ENCODE measurements at regions not wholly inside any gene's neighbourhood (a gene's known extent, or its start where the extent isn't known, plus 50 kb on each side); places are given as distances from the start of the nearest gene placed in this dataset.

- no peaks in the 10 kb centered on the region for H3K27me3 Mint-ChIP-seq (ENCODE audit: insufficient read depth, low read depth)
- Histone ChIP-seq H3K27me3 (no peaks in the 10 kb centered on the region), H3K4me2 (no peak overlapping the region), H3K4me3 (no peak overlapping the region), H3K79me2 (ENCODE audit: low read depth) (no peaks in the 10 kb centered on the region), H3K36me3 (no peaks in the 10 kb centered on the region), H4K20me1 (ENCODE audit: low read depth) (no peaks in the 10 kb centered on the region), H3K9ac (no peak overlapping the region), H3K9me3 (ENCODE audit: low read depth) (no peaks in the 10 kb centered on the region), H3F3A (ENCODE audit: low read depth) (peaks cover 5% of the 10 kb centered on the region), H3K4me1 (peaks cover 11% of the 10 kb centered on the region), H3K27ac (no peak overlapping the region), H2AFZ (replicated peaks) (no peak overlapping the region)
- H3K4me1 Mint-ChIP-seq, result peaks cover 12% of the 10 kb centered on the region
- no peak for TF ChIP-seq EZH2 (IDR thresholded peaks at IDR 0.05)
- TF ChIP-seq EZH2phosphoT487 (IDR thresholded peaks at IDR 0.05), result no peak
- no peak for TF ChIP-seq CTCF (IDR thresholded peaks at IDR 0.05)
- no peaks in the 10 kb centered on the region for H3K36me3 Mint-ChIP-seq
- no peak for DNase-seq (ENCODE audit: low spot score)
- H3K9me3 Mint-ChIP-seq, result peaks cover 7% of the 10 kb centered on the region
- no peak overlapping the region for H3K27ac Mint-ChIP-seq
- H3K4me3 Mint-ChIP-seq, result no peak overlapping the region
Observed at GRCh38 chr1:103254691-103255090, 146.4 kb upstream of the COL11A1 start.

- Histone ChIP-seq H4K20me1 (ENCODE audit: low read depth) (no peaks in the 10 kb centered on the region), H3K4me3 (no peak overlapping the region), H2AFZ (replicated peaks) (peak overlapping the region; percentile 87), H3F3A (ENCODE audit: low read depth) (peaks cover 5% of the 10 kb centered on the region), H3K4me2 (peak overlapping the region; percentile 15), H3K27ac (peak overlapping the region; percentile 75), H3K36me3 (no peaks in the 10 kb centered on the region), H3K9ac (no peak overlapping the region), H3K27me3 (no peaks in the 10 kb centered on the region), H3K4me1 (peaks cover 11% of the 10 kb centered on the region), H3K79me2 (ENCODE audit: low read depth) (no peaks in the 10 kb centered on the region), H3K9me3 (ENCODE audit: low read depth) (no peaks in the 10 kb centered on the region)
- H3K9me3 Mint-ChIP-seq, result peaks cover 7% of the 10 kb centered on the region
- no peak for TF ChIP-seq EZH2phosphoT487 (IDR thresholded peaks at IDR 0.05)
- TF ChIP-seq EZH2 (IDR thresholded peaks at IDR 0.05), result no peak
- no peak for TF ChIP-seq CTCF (IDR thresholded peaks at IDR 0.05)
- H3K36me3 Mint-ChIP-seq, result no peaks in the 10 kb centered on the region
- peaks cover 12% of the 10 kb centered on the region for H3K4me1 Mint-ChIP-seq
- peak; percentile 76 for DNase-seq (ENCODE audit: low spot score)
- H3K4me3 Mint-ChIP-seq, result no peak overlapping the region
- H3K27me3 Mint-ChIP-seq (ENCODE audit: insufficient read depth, low read depth), result no peaks in the 10 kb centered on the region
- peak overlapping the region; percentile 92 for H3K27ac Mint-ChIP-seq
Observed at GRCh38 chr1:103250441-103250861, 142.1 kb upstream of the COL11A1 start.

- H3F3A ChIP-seq (ENCODE audit: low read depth), result peaks cover 5% of the 10 kb centered on the region
- H3K9ac ChIP-seq, result no peak overlapping the region
- Mint-ChIP-seq H3K4me1 (peaks cover 12% of the 10 kb centered on the region), H3K27me3 (ENCODE audit: insufficient read depth, low read depth) (no peaks in the 10 kb centered on the region), H3K36me3 (no peaks in the 10 kb centered on the region), H3K27ac (no peak overlapping the region), H3K9me3 (peaks cover 7% of the 10 kb centered on the region), H3K4me3 (no peak overlapping the region)
- H4K20me1 ChIP-seq (ENCODE audit: low read depth), result no peaks in the 10 kb centered on the region
- H3K36me3 ChIP-seq, result no peaks in the 10 kb centered on the region
- TF ChIP-seq CTCF (IDR thresholded peaks at IDR 0.05), result no peak
- no peak for TF ChIP-seq EZH2phosphoT487 (IDR thresholded peaks at IDR 0.05)
- TF ChIP-seq EZH2 (IDR thresholded peaks at IDR 0.05), result no peak
- H3K27ac ChIP-seq, result no peak overlapping the region
- no peak overlapping the region for H2AFZ ChIP-seq (replicated peaks)
- H3K9me3 ChIP-seq (ENCODE audit: low read depth), result no peaks in the 10 kb centered on the region
- peaks cover 11% of the 10 kb centered on the region for H3K4me1 ChIP-seq
- no peaks in the 10 kb centered on the region for H3K79me2 ChIP-seq (ENCODE audit: low read depth)
- H3K27me3 ChIP-seq, result no peaks in the 10 kb centered on the region
- H3K4me2 ChIP-seq, result no peak overlapping the region
- H3K4me3 ChIP-seq, result no peak overlapping the region
- no peak for DNase-seq (ENCODE audit: low spot score)
Observed at GRCh38 chr1:103248417-103249102, 140.2 kb upstream of the COL11A1 start.

Measured in neural progenitor cell (in vitro differentiated cells).